GM19372 (cell line): ENCODE measurements at regions not wholly inside any gene's neighbourhood (a gene's known extent, or its start where the extent isn't known, plus 50 kb on each side); places are given as distances from the start of the nearest gene placed in this dataset.

ENCODE experiments used
- ATAC-seq: cut with Tn5 transposase; IDR thresholded peaks from one replicate; pipeline ENCODE4 v1.9.1; 2021; ENCODE audit warnings: mild to moderate bottlenecking, low read depth, moderate library complexity; ENCODE audit not compliant: unreplicated experiment

- peak; percentile 63 for ATAC-seq
These were observed 83.3 kb upstream of the CCDC112 start for GRCh38 chr5:115379622-115380344.

GRCh38 chr5:115378754-115379153 lies 82.3 kb upstream of the CCDC112 start:
- ATAC-seq: no peak

GRCh38 chr5:115377468-115378217 lies 81.2 kb upstream of the CCDC112 start:
- ATAC-seq: no peak

GRCh38 chr5:115375893-115376292 lies 79.4 kb upstream of the CCDC112 start:
- no peak for ATAC-seq

GRCh38 chr5:115374057-115374775 lies 77.8 kb upstream of the CCDC112 start:
- no peak for ATAC-seq

GRCh38 chr5:115372146-115372545 lies 75.7 kb upstream of the CCDC112 start:
- ATAC-seq: no peak

GRCh38 chr5:115369430-115370144 lies 73.1 kb upstream of the CCDC112 start:
- ATAC-seq: no peak

GRCh38 chr5:115366223-115366622 lies 69.8 kb upstream of the CCDC112 start:
- no peak for ATAC-seq

GRCh38 chr5:115363879-115364278 lies 67.4 kb upstream of the CCDC112 start:
- ATAC-seq: no peak

GRCh38 chr5:115360046-115360685 lies 63.7 kb upstream of the CCDC112 start:
- no peak for ATAC-seq

GRCh38 chr5:115355767-115356381 lies 59.4 kb upstream of the CCDC112 start:
- no peak for ATAC-seq

- ATAC-seq: no peak
These were observed 58.6 kb upstream of the CCDC112 start for GRCh38 chr5:115355095-115355494.

- ATAC-seq: no peak
These were observed 57.8 kb upstream of the CCDC112 start for GRCh38 chr5:115354246-115354645.

- ATAC-seq: no peak
These were observed 56.1 kb upstream of the CCDC112 start for GRCh38 chr5:115352571-115352970.

GRCh38 chr5:115351356-115352195 lies 55.1 kb upstream of the CCDC112 start:
- no peak for ATAC-seq

GRCh38 chr5:115350894-115351293 lies 54.4 kb upstream of the CCDC112 start:
- no peak for ATAC-seq

GRCh38 chr5:115349001-115349817 lies 52.8 kb upstream of the CCDC112 start:
- no peak for ATAC-seq

GRCh38 chr5:115348175-115348574 lies 51.7 kb upstream of the CCDC112 start:
- ATAC-seq: no peak
